NCI-H1092 treated with DMSO at 0.1 percent for 48 hours (cell line): ENCODE measurements at regions not wholly inside any gene's neighbourhood (a gene's known extent, or its start where the extent isn't known, plus 50 kb on each side); places are given as distances from the start of the nearest gene placed in this dataset.
"Not testable (repeated sequence)": the region's sequence is repeated elsewhere in the genome, so short reads cannot be mapped to it uniquely, and the experiment has no call there.

Experiments used
- DNase-seq: peaks from one replicate; lab custom pipeline; 2025; lab: John Stamatoyannopoulos, UW

- DNase-seq = no peak
Measured at GRCh38 chr2:122713800-122714199, 958.3 kb downstream of the TSN start.

- DNase-seq = not testable (repeated sequence)
Measured at GRCh38 chr2:122720822-122721221, 965.4 kb downstream of the TSN start.

GRCh38 chr2:122734766-122735424 lies 979.4 kb downstream of the TSN start:
- DNase-seq = no peak

GRCh38 chr2:122736279-122736678 lies 980.8 kb downstream of the TSN start:
- DNase-seq = peak; percentile 9

DNA sequence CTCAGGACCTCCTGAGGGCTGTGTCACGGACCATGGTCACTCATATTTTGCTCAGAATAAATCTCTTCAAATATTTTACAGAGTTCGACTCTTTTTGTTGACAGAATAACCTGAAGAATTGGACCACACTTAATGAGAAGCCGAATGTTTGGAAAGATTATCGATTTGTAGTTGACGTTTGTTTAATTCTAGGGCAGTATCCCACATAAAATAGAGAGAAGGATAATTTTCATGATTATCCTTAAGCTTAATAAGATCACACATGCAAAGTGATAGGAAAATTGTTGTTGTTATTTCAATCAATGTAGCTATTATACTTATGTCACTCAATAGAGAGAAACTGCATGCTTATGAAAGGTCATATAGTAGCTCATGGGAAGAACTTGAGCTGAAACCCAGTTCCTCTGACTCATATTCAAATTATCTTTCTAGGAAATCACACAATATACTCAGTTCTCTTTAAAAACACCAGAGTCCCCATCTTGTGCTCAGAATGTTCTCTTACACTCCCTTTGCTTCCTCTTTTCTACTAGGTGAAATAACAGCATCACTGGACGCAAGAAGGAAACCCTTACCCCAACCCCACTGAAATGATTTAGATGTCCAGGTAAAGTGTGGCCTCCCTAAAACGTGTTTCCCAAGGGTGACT lies 982.1 kb downstream of the TSN start:
- DNase-seq = no peak

DNA sequence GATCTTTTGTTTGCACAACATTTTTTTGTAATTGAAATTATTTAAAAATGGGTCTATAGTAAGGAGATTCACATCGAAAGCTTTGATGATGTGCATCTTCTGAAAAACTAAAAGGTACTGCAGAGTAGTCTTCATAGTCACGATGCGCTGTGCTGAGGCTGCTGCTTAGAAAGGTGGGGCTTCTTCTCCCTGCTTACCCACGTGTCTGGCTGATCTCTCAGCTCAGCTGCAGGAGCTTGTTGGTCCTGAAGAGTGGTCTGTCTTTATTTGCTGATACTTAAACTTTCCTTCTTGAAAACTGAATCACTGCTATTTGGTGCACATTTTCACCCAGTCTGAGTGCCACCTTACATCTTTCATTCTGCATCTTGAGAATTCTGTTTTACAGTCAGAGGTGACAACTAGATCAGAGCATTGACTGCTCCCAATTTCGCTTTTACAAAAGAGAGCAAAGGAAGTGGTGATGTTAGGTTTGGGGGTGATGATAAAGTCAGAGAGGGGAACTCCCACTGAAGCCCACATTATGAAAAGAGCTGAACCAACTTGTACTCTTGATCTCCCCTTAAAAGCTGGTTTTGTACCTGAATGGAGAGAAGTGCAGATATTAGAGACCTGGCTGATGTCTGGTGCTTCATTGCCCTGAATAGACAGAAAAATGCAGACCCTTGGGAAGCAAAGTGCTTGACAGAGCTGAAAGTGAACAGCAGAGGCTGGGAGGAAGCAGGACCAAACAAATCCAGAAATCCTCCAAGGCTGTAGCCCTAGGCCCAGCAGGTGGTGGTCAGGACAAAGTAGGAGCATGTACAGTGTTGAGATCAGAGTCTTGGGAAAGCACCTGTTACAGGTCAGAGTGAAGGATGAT lies 984.5 kb downstream of the TSN start:
- no peak for DNase-seq

DNA sequence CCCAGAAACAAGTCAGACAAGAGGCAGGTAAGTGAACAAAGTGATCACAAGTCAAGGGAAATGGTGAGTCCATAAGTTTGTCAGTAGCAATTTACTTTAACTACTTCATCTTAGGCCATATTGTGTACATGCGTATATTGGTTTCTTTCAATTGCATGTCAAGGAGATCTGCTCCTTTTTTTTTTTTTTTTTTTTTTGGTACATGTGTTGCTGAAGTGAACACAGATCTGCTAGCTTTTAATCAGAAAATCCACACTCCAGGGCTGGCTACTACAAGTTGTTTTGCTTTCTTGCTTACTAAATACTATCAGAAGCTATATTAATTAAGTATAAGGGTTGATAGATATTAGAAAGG lies 985.1 kb downstream of the TSN start:
- no peak for DNase-seq

DNA sequence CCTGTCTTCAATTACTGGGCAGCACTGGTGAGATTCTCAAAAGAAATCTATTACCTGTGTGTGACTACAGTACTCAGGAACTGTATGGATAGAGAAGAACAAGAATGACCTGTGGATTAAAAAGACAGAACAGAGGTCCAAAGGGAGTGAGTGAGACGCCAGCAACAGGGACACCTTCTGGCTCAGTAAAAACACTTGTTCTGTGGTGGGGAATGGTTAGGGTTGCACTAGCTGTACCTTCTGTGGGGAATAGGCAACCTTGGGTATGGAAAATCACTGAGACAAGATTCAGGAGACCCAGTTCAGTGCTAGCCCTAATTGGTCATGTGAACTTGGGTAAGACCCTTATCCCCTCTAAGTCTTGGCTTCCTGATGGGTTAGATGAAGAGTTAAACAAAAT lies 986.0 kb downstream of the TSN start:
- DNase-seq = no peak

- no peak for DNase-seq
Measured at GRCh38 chr2:122743021-122743675, 987.7 kb downstream of the TSN start.

DNA sequence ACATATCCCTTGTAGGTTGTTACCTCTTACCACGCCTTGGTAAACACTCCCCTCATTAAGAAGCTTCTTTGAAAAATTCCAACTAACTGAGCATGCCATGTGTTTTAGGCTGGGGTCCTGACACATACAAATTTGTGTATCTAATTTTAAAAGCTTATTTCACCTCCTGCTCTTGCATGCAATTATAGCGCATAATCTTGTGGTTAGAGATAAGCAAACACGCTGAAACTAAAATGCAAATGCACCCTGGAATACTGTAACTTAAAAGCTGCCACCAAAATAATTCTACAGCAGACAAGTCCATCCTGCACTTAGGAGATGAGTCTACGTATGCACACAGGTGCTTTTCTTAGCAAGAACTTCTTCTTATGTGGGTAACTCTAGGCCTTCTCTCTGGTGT lies 990.2 kb downstream of the TSN start:
- DNase-seq = no peak

DNA sequence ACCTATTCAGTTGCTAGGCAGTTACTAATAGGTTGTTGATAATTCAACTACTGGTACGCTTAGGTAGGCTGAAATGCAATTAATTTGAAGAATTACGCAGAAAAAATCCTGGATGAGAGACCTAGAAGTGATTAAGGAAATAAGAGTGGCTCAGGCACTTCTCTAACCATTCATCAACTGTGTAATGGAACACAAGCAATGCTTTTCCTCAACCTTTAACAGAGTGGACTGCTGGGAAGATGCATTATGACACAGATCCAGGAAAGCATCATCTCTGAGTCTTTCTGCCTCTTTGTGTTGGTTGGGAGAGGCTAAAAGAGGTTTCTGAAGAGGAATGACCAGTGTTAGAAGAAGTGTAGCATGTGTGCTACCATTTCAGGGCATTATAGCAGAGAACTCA lies 992.2 kb downstream of the TSN start:
- DNase-seq = no peak

GRCh38 chr2:122748552-122749011 lies 993.1 kb downstream of the TSN start:
- peak; percentile 1 for DNase-seq

DNA sequence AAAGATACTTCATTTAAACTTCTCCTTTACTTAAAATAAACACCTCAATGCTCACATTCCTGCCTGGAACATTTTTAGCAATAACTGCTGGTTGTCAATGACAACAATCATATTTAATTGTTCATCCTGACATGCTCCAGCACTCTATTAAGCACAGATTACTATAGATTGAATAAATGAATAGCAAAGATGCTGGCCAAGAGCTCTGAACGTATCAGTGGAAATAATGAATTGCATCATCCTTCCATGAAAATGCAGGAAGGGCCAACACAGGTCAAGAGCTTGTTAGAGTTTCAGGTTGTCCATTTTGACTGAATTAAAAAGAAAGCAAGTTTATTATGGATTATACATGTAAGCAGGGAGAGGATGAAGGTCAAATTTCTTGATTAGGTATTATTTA lies 994.0 kb downstream of the TSN start:
- no peak for DNase-seq

- DNase-seq = no peak
Measured at GRCh38 chr2:122750095-122750494, 994.6 kb downstream of the TSN start.

- DNase-seq = no peak
Measured at GRCh38 chr2:122750808-122751207, 995.4 kb downstream of the TSN start.

DNA sequence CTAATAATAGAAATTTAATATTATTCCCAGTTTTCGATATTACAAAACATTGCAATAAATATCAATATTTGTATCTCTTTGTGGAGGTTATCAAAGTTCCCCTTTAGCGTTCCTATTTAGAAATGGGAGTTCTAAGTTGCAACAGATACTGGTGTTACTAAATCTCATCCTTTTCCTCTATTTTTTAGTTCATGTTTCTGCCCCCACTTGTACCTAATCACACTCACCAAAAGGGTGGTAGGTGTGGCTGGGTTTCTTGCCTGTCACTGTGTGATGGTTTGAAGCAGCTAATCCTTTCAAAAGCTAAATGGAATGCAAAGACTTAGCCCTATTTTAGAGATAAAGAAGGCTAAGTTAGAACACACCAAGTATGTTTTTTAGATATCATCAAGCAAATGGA lies 997.9 kb downstream of the TSN start:
- DNase-seq = no peak

DNA sequence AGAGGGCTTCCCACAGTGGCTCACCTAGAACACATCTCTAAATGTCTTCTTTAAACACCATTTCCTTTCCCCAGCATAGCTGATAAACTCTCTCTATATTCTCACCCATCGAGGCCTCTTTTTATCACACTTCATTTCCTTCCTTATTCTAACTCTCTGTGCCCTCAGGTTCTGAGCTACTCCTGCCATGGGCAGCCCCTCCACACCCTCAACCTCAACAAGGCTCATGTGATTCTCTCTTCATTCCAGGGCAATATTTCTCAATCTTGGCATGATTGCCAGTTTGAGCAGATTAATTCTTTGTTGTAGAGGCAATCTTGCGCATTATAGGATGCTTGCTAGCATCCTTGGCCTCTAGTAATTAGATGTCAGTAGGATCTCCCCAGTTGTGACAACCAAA lies 999.1 kb downstream of the TSN start:
- DNase-seq = no peak

DNA sequence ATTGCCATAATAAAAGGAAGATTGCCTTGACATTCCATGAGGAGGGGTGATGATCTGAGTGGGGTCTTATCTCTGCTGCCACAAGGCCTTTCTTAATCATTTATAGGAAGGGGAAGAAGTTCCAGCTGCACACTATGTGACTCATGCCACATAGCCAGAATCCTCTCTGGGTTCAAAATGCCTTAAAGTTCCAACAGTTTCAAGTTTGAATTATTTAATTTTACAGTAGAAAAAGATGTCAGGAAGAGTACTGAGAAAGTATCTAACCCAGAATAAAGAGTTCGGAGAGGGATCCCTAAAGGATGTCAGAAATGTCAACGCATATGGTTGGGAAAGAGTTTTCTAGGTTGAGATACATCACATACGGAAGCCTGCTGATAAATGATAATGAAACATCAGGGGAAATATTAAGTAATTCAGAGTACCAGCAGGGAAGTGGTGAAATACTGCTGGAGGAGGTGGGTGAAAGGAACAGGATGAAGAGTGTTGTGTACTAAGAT lies 999.9 kb downstream of the TSN start:
- no peak for DNase-seq

DNA sequence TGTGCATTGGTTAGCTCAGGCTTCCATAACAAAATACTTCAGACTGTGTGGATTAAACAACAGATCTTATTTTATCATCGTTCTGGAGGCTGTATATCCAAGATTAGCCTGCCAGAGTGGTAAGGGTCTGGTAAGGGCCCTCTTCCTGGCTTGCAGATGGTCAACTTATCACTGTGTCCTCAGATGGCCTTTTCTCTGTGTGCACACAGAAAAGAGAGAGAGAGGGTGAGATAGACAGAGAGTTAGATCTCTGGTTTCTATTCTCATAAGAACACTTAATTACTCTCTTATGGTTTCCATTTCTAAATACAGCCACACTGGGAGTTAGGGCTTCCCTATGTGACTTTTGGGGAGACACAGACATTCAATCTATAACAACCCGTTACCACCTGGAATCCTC lies 1003.5 kb downstream of the TSN start:
- DNase-seq = no peak

DNA sequence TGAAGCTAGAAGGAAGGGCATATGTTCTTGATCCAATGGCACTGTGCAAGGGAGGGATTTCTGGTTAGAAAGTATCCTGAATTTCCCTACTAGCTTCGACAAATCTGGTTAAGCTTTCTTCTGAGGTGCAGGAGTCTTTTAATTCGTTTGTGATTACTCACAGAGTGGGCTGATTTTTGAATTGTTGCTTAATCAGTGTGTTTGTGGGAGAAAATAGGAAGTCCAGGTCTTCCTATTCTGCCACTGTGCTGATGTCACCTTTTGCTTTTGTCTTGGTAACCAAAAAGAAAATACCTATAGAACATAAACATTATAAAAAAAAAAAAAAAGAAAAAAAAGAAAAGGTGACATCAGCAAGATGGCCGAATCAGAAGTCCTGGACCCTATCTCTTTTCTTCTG lies 1008.6 kb downstream of the TSN start:
- no peak for DNase-seq

- DNase-seq = no peak
Measured at GRCh38 chr2:122780251-122780650, 1024.8 kb downstream of the TSN start.

GRCh38 chr2:122794100-122794499 lies 1038.6 kb downstream of the TSN start:
- DNase-seq = no peak
